ENCODE measurements at regions not wholly inside any gene's neighbourhood (a gene's known extent, or its start where the extent isn't known, plus 50 kb on each side); places are given as distances from the start of the nearest gene placed in this dataset.

GRCh38 chr20:48054051-48054450 lies 268.8 kb upstream of the SULF2 start:
- TF ChIP-seq, protein P1, sequence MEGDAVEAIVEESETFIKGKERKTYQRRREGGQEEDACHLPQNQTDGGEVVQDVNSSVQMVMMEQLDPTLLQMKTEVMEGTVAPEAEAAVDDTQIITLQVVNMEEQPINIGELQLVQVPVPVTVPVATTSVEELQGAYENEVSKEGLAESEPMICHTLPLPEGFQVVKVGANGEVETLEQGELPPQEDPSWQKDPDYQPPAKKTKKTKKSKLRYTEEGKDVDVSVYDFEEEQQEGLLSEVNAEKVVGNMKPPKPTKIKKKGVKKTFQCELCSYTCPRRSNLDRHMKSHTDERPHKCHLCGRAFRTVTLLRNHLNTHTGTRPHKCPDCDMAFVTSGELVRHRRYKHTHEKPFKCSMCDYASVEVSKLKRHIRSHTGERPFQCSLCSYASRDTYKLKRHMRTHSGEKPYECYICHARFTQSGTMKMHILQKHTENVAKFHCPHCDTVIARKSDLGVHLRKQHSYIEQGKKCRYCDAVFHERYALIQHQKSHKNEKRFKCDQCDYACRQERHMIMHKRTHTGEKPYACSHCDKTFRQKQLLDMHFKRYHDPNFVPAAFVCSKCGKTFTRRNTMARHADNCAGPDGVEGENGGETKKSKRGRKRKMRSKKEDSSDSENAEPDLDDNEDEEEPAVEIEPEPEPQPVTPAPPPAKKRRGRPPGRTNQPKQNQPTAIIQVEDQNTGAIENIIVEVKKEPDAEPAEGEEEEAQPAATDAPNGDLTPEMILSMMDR (conservative IDR thresholded peaks at IDR 0.05) = no peak
- no peak for TF ChIP-seq ZFX (IDR thresholded peaks at IDR 0.05)

Data from C4-2B (cell line).